T-helper 1 cell treated with Interleukin-12 subunit alpha and Interleukin-12 subunit beta and Interleukin-4 antibody, amounts not matched to agents 30 ng/mL and 1 ng/mL, for 36 hours (primary cell): ENCODE measurements at regions not wholly inside any gene's neighbourhood (a gene's known extent, or its start where the extent isn't known, plus 50 kb on each side); places are given as distances from the start of the nearest gene placed in this dataset.

Source experiments
- intact Hi-C: fragments of 100-400 bp; cut with micrococcal nuclease; formaldehyde crosslinking; loops from one replicate; pipeline ENCODE4 v1.15.1; 2024

- intact Hi-C loops = no loop called here
Observed at GRCh38 chr16:54584121-54584520, 297.5 kb upstream of the IRX3 start.

- intact Hi-C loops = no loop called here
Observed at GRCh38 chr16:54582631-54583250, 296.2 kb upstream of the IRX3 start.

GRCh38 chr16:54579106-54579728 is 292.6 kb upstream of the IRX3 start:
- intact Hi-C loops = no loop called here

- intact Hi-C loops = no loop called here
Observed at GRCh38 chr16:54577651-54578128, 291.1 kb upstream of the IRX3 start.

- intact Hi-C loops = no loop called here
Observed at GRCh38 chr16:54576785-54577184, 290.2 kb upstream of the IRX3 start.

- intact Hi-C loops = no loop called here
Observed at GRCh38 chr16:54568906-54569807, 282.6 kb upstream of the IRX3 start.

GRCh38 chr16:54564841-54565240 is 278.3 kb upstream of the IRX3 start:
- intact Hi-C loops = no loop called here

- intact Hi-C loops = no loop called here
Observed at GRCh38 chr16:54554581-54554980, 268.0 kb upstream of the IRX3 start.

- intact Hi-C loops = no loop called here
Observed at GRCh38 chr16:54548281-54548680, 261.7 kb upstream of the IRX3 start.

- intact Hi-C loops = no loop called here
Observed at GRCh38 chr16:54547052-54547451, 260.5 kb upstream of the IRX3 start.

GRCh38 chr16:54546521-54546920 is 259.9 kb upstream of the IRX3 start:
- intact Hi-C loops = no loop called here

GRCh38 chr16:54545854-54546511 is 259.4 kb upstream of the IRX3 start:
- intact Hi-C loops = no loop called here

- intact Hi-C loops = no loop called here
Observed at GRCh38 chr16:54544553-54545180, 258.1 kb upstream of the IRX3 start.

GRCh38 chr16:54542805-54543505 is 256.4 kb upstream of the IRX3 start:
- intact Hi-C loops = no loop called here

GRCh38 chr16:54540525-54541180 is 254.1 kb upstream of the IRX3 start:
- intact Hi-C loops = no loop called here

- intact Hi-C loops = no loop called here
Observed at GRCh38 chr16:54538276-54538675, 251.7 kb upstream of the IRX3 start.

GRCh38 chr16:54533856-54534490 is 247.4 kb upstream of the IRX3 start:
- intact Hi-C loops = no loop called here

- intact Hi-C loops = no loop called here
Observed at GRCh38 chr16:54526916-54527315, 240.3 kb upstream of the IRX3 start.

GRCh38 chr16:54526087-54526486 is 239.5 kb upstream of the IRX3 start:
- intact Hi-C loops = no loop called here

GRCh38 chr16:54525104-54525503 is 238.5 kb upstream of the IRX3 start:
- intact Hi-C loops = no loop called here
